ENCODE measurements at regions not wholly inside any gene's neighbourhood (a gene's known extent, or its start where the extent isn't known, plus 50 kb on each side); places are given as distances from the start of the nearest gene placed in this dataset.

GRCh38 chr11:29317694-29318093 is 699.1 kb downstream of the KCNA4 start:
- Histone ChIP-seq H3K9me3 (ENCODE audit: control extremely low read depth in 1 of 5, control insufficient read depth in 4 of 5, insufficient read depth in 2 of 5, low read depth in 1 of 5, low read length in 4 of 5) (no peaks in the 10 kb centered on the region), H3K36me3 (ENCODE audit: control insufficient read depth in 4 of 4, insufficient read depth in 4 of 4, low read length in 3 of 4) (no peaks in the 10 kb centered on the region), H3K4me3 (ENCODE audit: control insufficient read depth in 1 of 7, extremely low read depth in 1 of 7, insufficient read depth in 4 of 7, low read depth in 2 of 7, low read length in 6 of 7) (no peak overlapping the region), H3K27ac (ENCODE audit: insufficient read depth in 1 of 2, low read depth in 1 of 2, low read length in 2 of 2, poor library complexity in 1 of 2, severe bottlenecking in 2 of 2) (no peak overlapping the region), H3K4me1 (ENCODE audit: control extremely low read depth in 1 of 4, control insufficient read depth in 4 of 4, insufficient read depth in 4 of 4, low read length in 3 of 4) (no peaks in the 10 kb centered on the region), H3K27me3 (replicated peaks in 2 of 5; ENCODE audit: control insufficient read depth in 4 of 5, insufficient read depth in 5 of 5, low read length in 4 of 5) (peaks cover 0 to 1% (median 0%) of the 10 kb centered on the region in 5 experiments)
- DNase-seq = no peak
- CTCF ChIA-PET = no interaction called here
- POLR2A ChIA-PET = no interaction called here
- no CpG with 5 or more reads among the region's 4 CpGs for WGBS (ENCODE audit: insufficient coverage)

DNA sequence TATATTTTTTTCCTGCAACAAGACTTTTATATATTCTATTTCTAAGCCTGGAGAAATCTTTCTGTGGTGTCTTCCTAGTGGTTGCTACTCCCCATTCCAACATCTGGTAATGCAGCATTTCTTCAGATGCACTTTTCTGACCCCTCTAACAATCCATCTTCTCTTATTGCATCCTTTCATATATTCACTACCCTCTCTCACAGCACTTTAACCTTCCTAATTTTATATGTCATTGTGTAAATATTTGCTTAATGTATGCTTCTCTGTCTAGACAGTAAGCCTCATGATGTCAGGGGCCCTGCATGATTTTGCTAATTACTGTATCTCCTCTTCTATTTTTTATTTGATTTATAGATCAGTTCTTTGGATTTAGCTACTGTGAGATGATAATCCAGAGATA is 701.6 kb downstream of the KCNA4 start:
- H3K9me3 ChIP-seq (ENCODE audit: control extremely low read depth in 1 of 5, control insufficient read depth in 4 of 5, insufficient read depth in 2 of 5, low read depth in 1 of 5, low read length in 4 of 5) = no peaks in the 10 kb centered on the region
- H3K4me3 ChIP-seq (ENCODE audit: control insufficient read depth in 1 of 7, extremely low read depth in 1 of 7, insufficient read depth in 4 of 7, low read depth in 2 of 7, low read length in 6 of 7) = no peak overlapping the region
- CTCF ChIA-PET = no interaction called here
- peaks cover 0 to 1% (median 0%) of the 10 kb centered on the region in 5 experiments for H3K27me3 ChIP-seq (replicated peaks in 2 of 5; ENCODE audit: control insufficient read depth in 4 of 5, insufficient read depth in 5 of 5, low read length in 4 of 5)
- no peaks in the 10 kb centered on the region for H3K36me3 ChIP-seq (ENCODE audit: control insufficient read depth in 4 of 4, insufficient read depth in 4 of 4, low read length in 3 of 4)
- no peaks in the 10 kb centered on the region for H3K4me1 ChIP-seq (ENCODE audit: control extremely low read depth in 1 of 4, control insufficient read depth in 4 of 4, insufficient read depth in 4 of 4, low read length in 3 of 4)
- POLR2A ChIA-PET = no interaction called here
- DNase-seq = no peak
- H3K27ac ChIP-seq (ENCODE audit: insufficient read depth in 1 of 2, low read depth in 1 of 2, low read length in 2 of 2, poor library complexity in 1 of 2, severe bottlenecking in 2 of 2) = no peak overlapping the region

DNA sequence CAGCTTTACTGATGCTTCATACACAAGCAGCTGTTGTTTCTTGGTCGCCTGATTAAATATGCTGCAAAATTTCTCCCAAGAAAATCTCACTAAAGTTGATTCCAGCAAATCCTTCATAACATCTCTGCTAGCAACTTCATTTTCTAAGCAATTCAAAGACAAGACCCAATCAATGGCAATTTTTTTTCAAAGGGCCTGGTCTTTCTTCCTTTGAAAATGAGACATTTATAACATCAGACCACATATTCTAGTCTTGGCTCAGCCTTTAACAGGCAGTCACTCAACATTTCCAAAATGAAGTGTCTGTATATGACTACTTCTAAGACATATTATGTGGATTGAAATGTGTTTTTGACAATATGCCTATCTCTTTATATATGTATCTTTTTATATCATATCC is 702.6 kb downstream of the KCNA4 start:
- Histone ChIP-seq H3K27ac (ENCODE audit: insufficient read depth in 1 of 2, low read depth in 1 of 2, low read length in 2 of 2, poor library complexity in 1 of 2, severe bottlenecking in 2 of 2) (no peak overlapping the region), H3K4me1 (ENCODE audit: control extremely low read depth in 1 of 4, control insufficient read depth in 4 of 4, insufficient read depth in 4 of 4, low read length in 3 of 4) (no peaks in the 10 kb centered on the region), H3K9me3 (ENCODE audit: control extremely low read depth in 1 of 5, control insufficient read depth in 4 of 5, insufficient read depth in 2 of 5, low read depth in 1 of 5, low read length in 4 of 5) (no peaks in the 10 kb centered on the region), H3K27me3 (replicated peaks in 2 of 5; ENCODE audit: control insufficient read depth in 4 of 5, insufficient read depth in 5 of 5, low read length in 4 of 5) (peaks cover 0 to 1% (median 0%) of the 10 kb centered on the region in 5 experiments), H3K4me3 (ENCODE audit: control insufficient read depth in 1 of 7, extremely low read depth in 1 of 7, insufficient read depth in 4 of 7, low read depth in 2 of 7, low read length in 6 of 7) (no peak overlapping the region), H3K36me3 (ENCODE audit: control insufficient read depth in 4 of 4, insufficient read depth in 4 of 4, low read length in 3 of 4) (no peaks in the 10 kb centered on the region)
- WGBS (ENCODE audit: insufficient coverage) = 100% methylated on average over 1 of the region's 1 CpG
- DNase-seq = no peak
- POLR2A ChIA-PET = no interaction called here
- CTCF ChIA-PET = no interaction called here

GRCh38 chr11:29312812-29313211 is 704.0 kb downstream of the KCNA4 start:
- Histone ChIP-seq H3K4me1 (ENCODE audit: control extremely low read depth in 1 of 4, control insufficient read depth in 4 of 4, insufficient read depth in 4 of 4, low read length in 3 of 4) (no peaks in the 10 kb centered on the region), H3K27ac (ENCODE audit: insufficient read depth in 1 of 2, low read depth in 1 of 2, low read length in 2 of 2, poor library complexity in 1 of 2, severe bottlenecking in 2 of 2) (no peak overlapping the region), H3K9me3 (ENCODE audit: control extremely low read depth in 1 of 5, control insufficient read depth in 4 of 5, insufficient read depth in 2 of 5, low read depth in 1 of 5, low read length in 4 of 5) (no peaks in the 10 kb centered on the region), H3K4me3 (ENCODE audit: control insufficient read depth in 1 of 7, extremely low read depth in 1 of 7, insufficient read depth in 4 of 7, low read depth in 2 of 7, low read length in 6 of 7) (no peak overlapping the region), H3K36me3 (ENCODE audit: control insufficient read depth in 4 of 4, insufficient read depth in 4 of 4, low read length in 3 of 4) (no peaks in the 10 kb centered on the region), H3K27me3 (replicated peaks in 2 of 5; ENCODE audit: control insufficient read depth in 4 of 5, insufficient read depth in 5 of 5, low read length in 4 of 5) (peaks cover 0 to 1% (median 0%) of the 10 kb centered on the region in 5 experiments)
- ChIA-PET POLR2A (no interaction called here), CTCF (no interaction called here)
- DNase-seq = no peak

DNA sequence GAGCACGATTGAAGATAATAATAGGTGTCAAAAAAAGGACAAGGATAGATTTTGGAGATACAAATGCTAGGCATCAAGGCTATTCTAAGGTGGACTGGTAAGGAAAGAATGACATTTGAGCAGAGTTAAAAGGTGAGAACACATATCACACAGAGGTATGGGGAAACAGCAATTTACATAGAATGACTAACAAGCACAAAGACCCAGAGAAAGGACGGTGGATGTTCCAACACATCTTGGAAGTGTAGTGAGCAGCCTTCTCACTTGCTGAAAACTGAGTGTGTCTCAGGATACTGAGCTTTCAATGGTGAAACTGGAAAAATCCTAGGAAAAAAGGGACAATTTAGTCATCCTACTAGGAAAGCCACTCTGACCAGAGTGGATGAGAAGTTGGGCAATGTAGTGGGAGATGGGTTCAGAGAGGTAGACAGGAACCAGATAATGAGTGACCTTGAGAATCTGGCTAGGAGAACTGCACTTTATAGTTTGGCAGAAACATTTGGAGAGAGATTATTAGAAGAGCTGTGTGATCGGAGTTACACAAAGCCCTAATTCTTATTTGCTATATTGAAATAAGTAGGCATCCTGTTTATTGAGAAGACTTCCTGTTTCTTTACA is 706.0 kb downstream of the KCNA4 start:
- H3K4me3 ChIP-seq (ENCODE audit: control insufficient read depth in 1 of 7, extremely low read depth in 1 of 7, insufficient read depth in 4 of 7, low read depth in 2 of 7, low read length in 6 of 7) = no peak overlapping the region
- POLR2A ChIA-PET = no interaction called here
- no peaks in the 10 kb centered on the region for H3K36me3 ChIP-seq (ENCODE audit: control insufficient read depth in 4 of 4, insufficient read depth in 4 of 4, low read length in 3 of 4)
- no peak for DNase-seq
- CTCF ChIA-PET = no interaction called here
- WGBS (ENCODE audit: insufficient coverage) = 75% methylated on average over 1 of the region's 3 CpGs
- no peak overlapping the region for H3K27ac ChIP-seq (ENCODE audit: insufficient read depth in 1 of 2, low read depth in 1 of 2, low read length in 2 of 2, poor library complexity in 1 of 2, severe bottlenecking in 2 of 2)
- no peaks in the 10 kb centered on the region for H3K27me3 ChIP-seq (replicated peaks in 2 of 5; ENCODE audit: control insufficient read depth in 4 of 5, insufficient read depth in 5 of 5, low read length in 4 of 5)
- H3K9me3 ChIP-seq (ENCODE audit: control extremely low read depth in 1 of 5, control insufficient read depth in 4 of 5, insufficient read depth in 2 of 5, low read depth in 1 of 5, low read length in 4 of 5) = no peaks in the 10 kb centered on the region
- no peaks in the 10 kb centered on the region for H3K4me1 ChIP-seq (ENCODE audit: control extremely low read depth in 1 of 4, control insufficient read depth in 4 of 4, insufficient read depth in 4 of 4, low read length in 3 of 4)

DNA sequence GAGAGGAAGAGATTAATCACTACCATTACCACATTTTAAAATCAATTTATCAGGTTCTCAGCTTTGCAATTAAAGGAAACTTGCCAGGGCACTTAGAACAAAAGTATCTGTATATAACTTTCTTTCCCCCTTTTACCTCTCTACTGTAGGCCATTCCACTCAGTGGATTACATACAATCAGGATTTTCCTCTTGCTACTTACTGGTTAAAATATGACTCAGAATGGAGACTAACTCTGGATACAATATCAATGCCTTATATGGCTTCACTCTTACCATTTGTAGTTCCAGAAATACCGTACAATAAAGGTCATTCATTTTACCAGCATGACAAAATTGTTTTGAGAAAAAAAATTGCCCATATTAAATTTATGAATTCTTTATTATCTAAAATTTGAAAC is 706.8 kb downstream of the KCNA4 start:
- no peaks in the 10 kb centered on the region for H3K9me3 ChIP-seq (ENCODE audit: control extremely low read depth in 1 of 5, control insufficient read depth in 4 of 5, insufficient read depth in 2 of 5, low read depth in 1 of 5, low read length in 4 of 5)
- no peak for DNase-seq
- ChIA-PET CTCF (no interaction called here), POLR2A (interaction anchor here (0.6 kb wide), 1 partner anchor 45 kb away, joined by 4 read pairs; no protein-coding TSS in a partner anchor)
- H3K4me3 ChIP-seq (ENCODE audit: control insufficient read depth in 1 of 7, extremely low read depth in 1 of 7, insufficient read depth in 4 of 7, low read depth in 2 of 7, low read length in 6 of 7) = no peak overlapping the region
- H3K27me3 ChIP-seq (replicated peaks in 2 of 5; ENCODE audit: control insufficient read depth in 4 of 5, insufficient read depth in 5 of 5, low read length in 4 of 5) = no peaks in the 10 kb centered on the region
- H3K4me1 ChIP-seq (ENCODE audit: control extremely low read depth in 1 of 4, control insufficient read depth in 4 of 4, insufficient read depth in 4 of 4, low read length in 3 of 4) = no peaks in the 10 kb centered on the region
- no CpG with 5 or more reads among the region's 1 CpG for WGBS (ENCODE audit: insufficient coverage)
- H3K27ac ChIP-seq (ENCODE audit: insufficient read depth in 1 of 2, low read depth in 1 of 2, low read length in 2 of 2, poor library complexity in 1 of 2, severe bottlenecking in 2 of 2) = no peak overlapping the region
- no peaks in the 10 kb centered on the region for H3K36me3 ChIP-seq (ENCODE audit: control insufficient read depth in 4 of 4, insufficient read depth in 4 of 4, low read length in 3 of 4)

GRCh38 chr11:29306527-29306926 is 710.3 kb downstream of the KCNA4 start:
- H3K4me3 ChIP-seq (ENCODE audit: control insufficient read depth in 1 of 7, extremely low read depth in 1 of 7, insufficient read depth in 4 of 7, low read depth in 2 of 7, low read length in 6 of 7) = no peak overlapping the region
- DNase-seq = no peak
- CTCF ChIA-PET = no interaction called here
- no peak overlapping the region for H3K27ac ChIP-seq (ENCODE audit: insufficient read depth in 1 of 2, low read depth in 1 of 2, low read length in 2 of 2, poor library complexity in 1 of 2, severe bottlenecking in 2 of 2)
- POLR2A ChIA-PET = no interaction called here
- H3K9me3 ChIP-seq (ENCODE audit: control extremely low read depth in 1 of 5, control insufficient read depth in 4 of 5, insufficient read depth in 2 of 5, low read depth in 1 of 5, low read length in 4 of 5) = no peaks in the 10 kb centered on the region
- no peaks in the 10 kb centered on the region for H3K27me3 ChIP-seq (replicated peaks in 2 of 5; ENCODE audit: control insufficient read depth in 4 of 5, insufficient read depth in 5 of 5, low read length in 4 of 5)
- H3K36me3 ChIP-seq (ENCODE audit: control insufficient read depth in 4 of 4, insufficient read depth in 4 of 4, low read length in 3 of 4) = no peaks in the 10 kb centered on the region
- H3K4me1 ChIP-seq (ENCODE audit: control extremely low read depth in 1 of 4, control insufficient read depth in 4 of 4, insufficient read depth in 4 of 4, low read length in 3 of 4) = no peaks in the 10 kb centered on the region
- WGBS (ENCODE audit: insufficient coverage) = 100% methylated on average over 1 of the region's 1 CpG
